HFFc6 (cell line): ENCODE measurements at regions not wholly inside any gene's neighbourhood (a gene's known extent, or its start where the extent isn't known, plus 50 kb on each side); places are given as distances from the start of the nearest gene placed in this dataset.
A peak's percentile ranks its signal among the peaks of the same experiment; 100 is the strongest.
"Not testable (repeated sequence)": the region's sequence is repeated elsewhere in the genome, so short reads cannot be mapped to it uniquely, and the experiment has no call there.

Experiments used
- DNase-seq: peaks from one replicate; pipeline ENCODE4 v3.0.0-alpha.2; 2018
- H3K27ac Mint-ChIP-seq: 2 replicates; pipeline ENCODE4 v1.8.0; 2020; ENCODE audit warnings: mild to moderate bottlenecking, mixed read lengths
- H3K27me3 Mint-ChIP-seq: 2 replicates; pipeline ENCODE4 v1.8.0; 2021; ENCODE audit warnings: mild to moderate bottlenecking, moderate library complexity, mixed read lengths; ENCODE audit not compliant: insufficient read depth
- H3K36me3 Mint-ChIP-seq: 2 replicates; pipeline ENCODE4 v1.8.0; 2021; ENCODE audit warnings: low read depth, mixed read lengths
- H3K4me1 Mint-ChIP-seq: 2 replicates; pipeline ENCODE4 v1.8.0; 2020; ENCODE audit warnings: low read depth, mixed read lengths
- H3K4me3 Mint-ChIP-seq: 2 replicates; pipeline ENCODE4 v1.8.0; 2020; ENCODE audit warnings: mild to moderate bottlenecking, moderate library complexity, mixed read lengths
- H3K9me3 Mint-ChIP-seq: 2 replicates; pipeline ENCODE4 v1.8.0; 2020; ENCODE audit warnings: mild to moderate bottlenecking, mixed read lengths
- TF ChIP-seq, protein P1 (sequence below): fragments of 200-600 bp; sonication (generic); IDR thresholded peaks from 2 replicates; pipeline ENCODE4 v1.5.0; 2021; ENCODE audit warnings: antibody characterized with exemption, mild to moderate bottlenecking

DNA sequence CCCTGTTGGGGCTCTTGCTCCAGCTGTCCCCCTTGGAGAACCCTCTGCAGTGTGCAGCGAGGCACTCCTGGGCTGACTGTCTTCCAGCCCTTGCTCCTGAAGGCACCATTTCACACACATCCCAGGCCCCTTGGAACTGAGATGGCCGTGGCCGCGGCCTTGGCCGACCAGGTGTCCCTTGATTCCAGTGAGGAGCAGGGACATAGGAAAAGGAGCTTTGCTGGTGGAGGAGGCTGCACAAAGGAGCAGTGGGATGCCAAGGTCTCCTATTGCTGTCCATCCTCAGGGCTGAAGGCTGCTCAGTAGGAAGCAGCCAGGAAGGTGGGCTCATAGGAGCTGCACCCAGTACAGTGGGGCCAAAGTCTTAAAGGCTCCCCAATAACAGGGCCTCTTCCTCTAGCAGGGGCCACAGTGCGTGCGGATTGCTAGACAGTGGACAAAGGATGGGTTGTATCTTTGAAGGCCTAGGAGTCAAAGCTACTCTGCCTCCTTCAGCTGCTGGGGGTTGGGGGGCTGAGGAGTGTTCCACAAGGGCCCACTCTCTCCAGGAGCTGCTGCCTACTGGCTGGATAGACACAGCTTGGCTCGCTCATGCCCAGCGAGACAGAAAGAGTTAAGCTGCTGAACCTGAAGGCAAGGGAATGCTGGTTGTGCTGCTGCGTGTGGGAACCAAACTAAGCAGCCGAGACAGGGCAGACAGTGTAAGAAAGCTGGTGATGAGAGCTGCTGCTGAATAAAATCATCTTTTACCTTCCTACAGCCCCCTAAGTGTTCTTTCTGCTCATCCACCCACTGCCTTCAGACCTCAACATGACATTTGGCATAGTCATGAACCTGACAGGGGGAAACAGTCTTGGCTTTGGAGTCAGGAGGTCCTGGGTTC is 891.9 kb upstream of the ZNF722 start:
- H3K36me3 Mint-ChIP-seq: peaks cover 10% of the 10 kb centered on the region; the same call in 1 of the 2 replicates
- H3K4me3 Mint-ChIP-seq: no peak overlapping the region
- no peaks in the 10 kb centered on the region for H3K4me1 Mint-ChIP-seq
- peaks cover 58% of the 10 kb centered on the region for H3K9me3 Mint-ChIP-seq
- TF ChIP-seq, protein P1, sequence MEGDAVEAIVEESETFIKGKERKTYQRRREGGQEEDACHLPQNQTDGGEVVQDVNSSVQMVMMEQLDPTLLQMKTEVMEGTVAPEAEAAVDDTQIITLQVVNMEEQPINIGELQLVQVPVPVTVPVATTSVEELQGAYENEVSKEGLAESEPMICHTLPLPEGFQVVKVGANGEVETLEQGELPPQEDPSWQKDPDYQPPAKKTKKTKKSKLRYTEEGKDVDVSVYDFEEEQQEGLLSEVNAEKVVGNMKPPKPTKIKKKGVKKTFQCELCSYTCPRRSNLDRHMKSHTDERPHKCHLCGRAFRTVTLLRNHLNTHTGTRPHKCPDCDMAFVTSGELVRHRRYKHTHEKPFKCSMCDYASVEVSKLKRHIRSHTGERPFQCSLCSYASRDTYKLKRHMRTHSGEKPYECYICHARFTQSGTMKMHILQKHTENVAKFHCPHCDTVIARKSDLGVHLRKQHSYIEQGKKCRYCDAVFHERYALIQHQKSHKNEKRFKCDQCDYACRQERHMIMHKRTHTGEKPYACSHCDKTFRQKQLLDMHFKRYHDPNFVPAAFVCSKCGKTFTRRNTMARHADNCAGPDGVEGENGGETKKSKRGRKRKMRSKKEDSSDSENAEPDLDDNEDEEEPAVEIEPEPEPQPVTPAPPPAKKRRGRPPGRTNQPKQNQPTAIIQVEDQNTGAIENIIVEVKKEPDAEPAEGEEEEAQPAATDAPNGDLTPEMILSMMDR: no peak
- no peak overlapping the region for H3K27ac Mint-ChIP-seq
- no peaks in the 10 kb centered on the region for H3K27me3 Mint-ChIP-seq
- DNase-seq: no peak

DNA sequence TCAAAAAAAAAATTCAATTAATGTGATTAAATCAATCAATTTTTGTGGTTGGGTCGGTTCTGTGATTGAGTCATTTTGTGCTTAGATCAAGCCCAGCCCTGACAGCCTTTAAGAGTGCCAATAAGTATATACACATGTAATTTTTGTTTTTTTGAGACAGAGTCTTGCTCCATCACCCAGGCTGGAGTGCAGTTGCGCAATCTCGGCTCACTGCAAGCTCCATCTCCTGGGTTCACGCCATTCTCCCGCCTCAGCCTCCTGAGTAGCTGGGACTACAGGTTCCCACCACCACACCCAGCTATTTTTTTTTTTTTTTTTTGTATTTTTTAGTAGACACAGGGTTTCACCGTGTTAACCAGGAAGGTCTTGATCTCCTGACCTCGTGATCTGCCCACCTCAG is 887.1 kb upstream of the ZNF722 start:
- not testable (repeated sequence) for H3K4me1 Mint-ChIP-seq, H3K36me3 Mint-ChIP-seq, H3K27ac Mint-ChIP-seq, H3K4me3 Mint-ChIP-seq, DNase-seq, H3K27me3 Mint-ChIP-seq
- H3K9me3 Mint-ChIP-seq: peaks cover 40% of the 10 kb centered on the region

DNA sequence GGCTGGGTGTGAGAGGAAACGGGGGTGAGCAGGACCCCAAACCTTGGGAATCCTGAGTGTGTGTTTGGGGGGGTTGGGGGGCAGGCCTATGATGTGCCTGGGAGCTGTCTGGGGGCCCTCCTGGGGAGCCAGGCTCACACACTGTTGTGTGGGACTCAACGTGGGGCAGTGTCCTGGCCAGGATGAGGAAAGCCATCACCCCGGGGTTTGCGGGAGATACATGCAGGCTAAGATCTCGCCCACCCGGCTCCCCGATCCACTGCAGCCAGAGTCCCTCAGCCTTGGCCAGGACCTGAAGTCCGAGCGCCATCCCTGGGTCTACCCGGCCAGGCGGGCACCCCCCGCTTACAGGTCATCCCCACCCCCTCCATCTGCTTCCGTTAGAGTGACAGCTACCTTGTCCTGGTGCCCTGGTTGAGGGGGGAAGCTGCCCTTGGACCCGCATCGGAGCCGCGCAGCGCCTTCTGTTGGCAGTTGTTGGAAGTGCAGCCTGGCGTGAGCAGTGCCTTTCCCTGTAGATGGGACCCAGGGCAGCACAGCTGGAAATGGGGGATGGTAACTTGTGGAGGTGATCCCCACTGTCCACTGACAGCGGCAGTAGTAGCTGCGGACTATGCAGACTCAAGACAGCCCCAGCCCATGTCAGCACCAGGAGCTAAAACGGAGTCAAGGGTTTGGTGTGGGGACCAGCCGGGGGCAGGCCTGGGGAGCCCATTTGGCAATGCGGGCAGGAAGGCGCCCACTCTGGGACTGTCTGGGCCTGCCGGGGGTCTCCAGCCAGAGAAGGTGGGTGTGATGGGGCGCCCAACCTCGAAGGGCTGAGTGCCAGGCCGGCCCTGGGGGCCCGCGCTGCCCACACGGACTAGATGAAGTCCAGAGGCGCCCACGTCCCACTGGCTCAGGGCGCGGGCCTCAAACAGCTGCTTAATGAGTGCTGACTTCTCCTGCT is 885.6 kb upstream of the ZNF722 start:
- peaks cover 41% of the 10 kb centered on the region for H3K9me3 Mint-ChIP-seq
- DNase-seq: no peak
- no peaks in the 10 kb centered on the region for H3K27me3 Mint-ChIP-seq
- no peaks in the 10 kb centered on the region for H3K4me1 Mint-ChIP-seq
- no peak overlapping the region for H3K4me3 Mint-ChIP-seq
- peaks cover 5% of the 10 kb centered on the region; the same call in 1 of the 2 replicates for H3K36me3 Mint-ChIP-seq
- no peak overlapping the region for H3K27ac Mint-ChIP-seq
- TF ChIP-seq, protein P1: peak; percentile 29; the same call in 1 of the 2 replicates

DNA sequence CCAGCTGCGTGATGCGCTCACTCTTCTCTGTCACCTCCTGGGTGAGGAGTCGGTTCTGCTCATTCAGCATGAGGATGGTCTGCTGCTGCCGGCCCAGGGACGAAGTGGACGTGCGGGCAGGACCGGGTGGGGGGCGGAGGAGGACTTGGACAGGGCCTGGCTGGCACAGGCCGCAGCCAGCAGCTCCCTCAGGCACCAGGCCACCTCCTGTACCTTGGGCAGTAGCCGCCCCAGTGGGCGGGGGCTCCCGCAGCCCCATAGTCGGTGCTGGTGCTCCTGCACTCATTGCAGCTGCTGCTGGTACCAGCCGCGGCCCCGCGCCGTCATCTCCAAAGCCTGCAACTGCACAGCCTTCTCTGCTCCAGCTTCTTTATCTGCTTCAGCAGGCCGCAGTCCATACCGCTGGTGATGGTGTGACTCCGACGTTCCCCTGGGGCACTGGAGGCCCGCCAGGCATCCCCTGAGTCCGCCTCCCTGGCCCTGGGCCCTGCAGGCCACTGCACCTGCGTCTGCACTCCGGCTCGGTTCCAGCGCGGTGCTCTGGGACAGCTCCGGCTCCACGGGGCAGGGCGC is 884.9 kb upstream of the ZNF722 start:
- no peak overlapping the region for H3K27ac Mint-ChIP-seq
- peaks cover 5% of the 10 kb centered on the region; the same call in 1 of the 2 replicates for H3K36me3 Mint-ChIP-seq
- H3K4me3 Mint-ChIP-seq: no peak overlapping the region
- TF ChIP-seq, protein P1: no peak
- no peak for DNase-seq
- no peaks in the 10 kb centered on the region for H3K27me3 Mint-ChIP-seq
- no peaks in the 10 kb centered on the region for H3K4me1 Mint-ChIP-seq
- H3K9me3 Mint-ChIP-seq: peaks cover 46% of the 10 kb centered on the region

DNA sequence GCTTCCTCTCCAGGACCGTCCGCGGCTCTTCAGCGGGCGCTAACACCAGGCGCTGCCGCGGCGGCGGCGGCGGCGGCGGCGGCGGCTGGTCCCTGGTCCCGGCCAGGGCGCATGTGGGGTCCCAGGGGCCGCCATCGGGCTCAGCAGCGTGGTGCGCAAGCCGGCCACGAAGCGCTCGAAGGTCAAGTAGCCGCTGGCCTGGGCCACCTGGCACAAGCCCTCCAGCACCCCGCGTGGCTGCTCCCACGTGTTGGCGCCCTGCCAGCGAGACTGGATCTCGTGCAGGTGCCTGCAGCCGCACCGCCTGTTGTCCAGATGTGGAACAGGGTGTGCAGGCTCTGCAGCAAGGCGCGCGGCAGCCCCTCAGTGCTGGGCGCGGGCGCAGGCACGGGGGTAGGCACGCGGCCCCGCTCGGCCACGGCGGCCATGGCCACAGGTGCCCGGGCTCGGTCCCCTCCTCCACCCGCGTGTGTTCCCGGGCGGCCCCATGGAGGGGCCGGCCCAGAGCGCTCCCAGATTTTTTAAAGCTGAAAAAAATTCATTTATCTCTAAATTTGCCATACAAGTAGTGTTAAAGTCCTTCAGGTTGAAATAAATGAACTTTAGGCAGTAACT is 884.2 kb upstream of the ZNF722 start:
- H3K4me1 Mint-ChIP-seq: no peaks in the 10 kb centered on the region
- H3K9me3 Mint-ChIP-seq: peaks cover 50% of the 10 kb centered on the region
- no peaks in the 10 kb centered on the region for H3K27me3 Mint-ChIP-seq
- H3K27ac Mint-ChIP-seq: no peak overlapping the region
- TF ChIP-seq, protein P1: no peak
- DNase-seq: no peak
- no peak overlapping the region for H3K4me3 Mint-ChIP-seq
- H3K36me3 Mint-ChIP-seq: peaks cover 5% of the 10 kb centered on the region; the same call in 1 of the 2 replicates
